ENCODE measurements at regions not wholly inside any gene's neighbourhood (a gene's known extent, or its start where the extent isn't known, plus 50 kb on each side); places are given as distances from the start of the nearest gene placed in this dataset.

DNA sequence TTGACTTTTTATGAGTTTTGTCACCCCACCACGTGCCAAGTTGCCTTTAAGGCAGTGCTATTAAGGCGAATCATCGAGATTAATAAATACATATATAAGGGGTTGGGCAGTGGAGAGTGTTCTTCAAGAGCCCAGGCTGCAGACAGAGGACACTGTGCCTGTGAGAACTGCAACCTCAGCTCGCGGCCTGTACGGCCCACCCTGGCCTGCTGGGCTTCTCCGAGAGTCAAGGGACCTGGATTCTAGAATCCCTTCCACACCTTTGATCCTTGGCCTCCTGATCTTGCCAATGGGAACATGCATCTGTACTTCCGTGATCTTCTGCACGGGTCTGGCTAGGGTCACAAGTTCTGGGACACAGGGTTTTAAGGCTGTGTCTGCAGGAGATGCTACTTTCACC is 54.5 kb downstream of the IRX5 start:
- no peak for TF ChIP-seq EZH2phosphoT487 (IDR thresholded peaks at IDR 0.05; ENCODE audit: borderline replicate concordance, low read length)
- TF ChIP-seq, protein P1, sequence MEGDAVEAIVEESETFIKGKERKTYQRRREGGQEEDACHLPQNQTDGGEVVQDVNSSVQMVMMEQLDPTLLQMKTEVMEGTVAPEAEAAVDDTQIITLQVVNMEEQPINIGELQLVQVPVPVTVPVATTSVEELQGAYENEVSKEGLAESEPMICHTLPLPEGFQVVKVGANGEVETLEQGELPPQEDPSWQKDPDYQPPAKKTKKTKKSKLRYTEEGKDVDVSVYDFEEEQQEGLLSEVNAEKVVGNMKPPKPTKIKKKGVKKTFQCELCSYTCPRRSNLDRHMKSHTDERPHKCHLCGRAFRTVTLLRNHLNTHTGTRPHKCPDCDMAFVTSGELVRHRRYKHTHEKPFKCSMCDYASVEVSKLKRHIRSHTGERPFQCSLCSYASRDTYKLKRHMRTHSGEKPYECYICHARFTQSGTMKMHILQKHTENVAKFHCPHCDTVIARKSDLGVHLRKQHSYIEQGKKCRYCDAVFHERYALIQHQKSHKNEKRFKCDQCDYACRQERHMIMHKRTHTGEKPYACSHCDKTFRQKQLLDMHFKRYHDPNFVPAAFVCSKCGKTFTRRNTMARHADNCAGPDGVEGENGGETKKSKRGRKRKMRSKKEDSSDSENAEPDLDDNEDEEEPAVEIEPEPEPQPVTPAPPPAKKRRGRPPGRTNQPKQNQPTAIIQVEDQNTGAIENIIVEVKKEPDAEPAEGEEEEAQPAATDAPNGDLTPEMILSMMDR (IDR thresholded peaks at IDR 0.05; ENCODE audit: low read depth, low read length, poor library complexity, severe bottlenecking), result no peak

Measured in DOHH2 (cell line).